ENCODE measurements at regions not wholly inside any gene's neighbourhood (a gene's known extent, or its start where the extent isn't known, plus 50 kb on each side); places are given as distances from the start of the nearest gene placed in this dataset.

DNA sequence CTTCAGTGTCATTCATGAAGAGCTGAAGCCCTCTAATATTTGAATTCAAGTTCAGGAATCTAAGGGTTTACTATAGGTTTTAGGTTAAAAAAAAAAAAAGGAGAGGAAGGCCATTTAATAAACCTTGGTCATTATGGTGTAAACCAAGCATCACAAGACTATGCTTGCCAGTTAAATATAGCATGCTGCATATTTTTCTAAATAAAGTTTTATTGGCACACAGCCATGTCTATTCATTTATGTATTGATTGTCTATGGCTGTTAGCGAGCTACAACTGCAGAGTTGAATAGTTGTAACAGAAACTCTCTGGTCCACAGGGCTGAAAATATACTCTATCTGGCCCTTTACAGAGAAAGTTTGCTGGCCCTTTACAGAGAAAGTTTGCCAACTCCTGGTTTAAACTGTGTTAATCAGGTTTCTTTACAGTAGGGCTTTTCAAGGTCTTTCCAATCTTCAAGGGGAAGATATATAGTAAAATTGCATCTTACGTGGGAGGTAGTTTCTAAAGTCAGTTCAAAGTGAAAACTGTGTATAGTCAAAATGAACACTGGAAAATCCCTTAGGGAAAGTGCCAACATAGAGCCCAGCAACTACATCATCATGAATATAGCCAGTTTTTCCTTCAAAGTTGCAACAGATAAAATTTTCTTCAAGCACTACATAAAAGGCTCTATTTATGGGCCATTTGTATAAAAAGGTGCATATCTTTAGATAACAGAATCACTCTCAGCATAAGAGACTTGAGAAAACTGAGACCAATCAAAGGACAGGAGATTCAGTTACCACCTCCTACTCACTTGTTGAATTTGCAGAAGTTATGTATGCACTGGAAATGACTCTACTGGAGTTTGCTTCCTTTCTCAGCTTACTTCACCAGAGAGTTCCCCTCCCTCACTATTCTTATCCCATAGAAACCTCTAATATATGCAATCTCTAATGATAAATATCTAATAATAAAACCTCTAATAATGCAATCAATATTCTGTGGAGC lies 49.7 kb upstream of the FRMD4B start:
- TF ChIP-seq CTCF (conservative IDR thresholded peaks at IDR 0.05), result no peak
- no peak for TF ChIP-seq EZH2 (IDR thresholded peaks at IDR 0.05; ENCODE audit: low read depth)
